ENCODE measurements at regions not wholly inside any gene's neighbourhood (a gene's known extent, or its start where the extent isn't known, plus 50 kb on each side); places are given as distances from the start of the nearest gene placed in this dataset.

GRCh38 chr7:17526621-17527020 lies 228.2 kb downstream of the AHR start (continued):
- TF ChIP-seq REST (IDR thresholded peaks at IDR 0.05; ENCODE audit: low read depth) (no peak), FOSL1 (IDR thresholded peaks at IDR 0.05; ENCODE audit: low read depth) (no peak), CBX3 (IDR thresholded peaks at IDR 0.05; ENCODE audit: low read depth) (no peak)

- Histone ChIP-seq H2AFZ (ENCODE audit: low read depth, low read length, poor library complexity, severe bottlenecking) (no peak overlapping the region), H3K4me2 (ENCODE audit: low read length) (no peak overlapping the region), H4K20me1 (ENCODE audit: insufficient read depth) (no peaks in the 10 kb centered on the region), H3K4me3 (replicated peaks in 1 of 2; ENCODE audit: low read depth in 1 of 2, low read length in 2 of 2) (no peak overlapping the region), H3K79me2 (ENCODE audit: insufficient read depth, low read length) (no peaks in the 10 kb centered on the region), H3K9ac (ENCODE audit: low read length) (no peak overlapping the region), H3K27me3 (ENCODE audit: insufficient read depth, low read length) (no peaks in the 10 kb centered on the region), H3K27ac (ENCODE audit: low read depth, low read length) (no peak overlapping the region), H3K36me3 (ENCODE audit: control insufficient read depth in 1 of 2, insufficient read depth in 2 of 2, low read length in 2 of 2) (no peaks in the 10 kb centered on the region), H3K4me1 (ENCODE audit: control insufficient read depth in 1 of 2, insufficient read depth in 2 of 2, low read length in 2 of 2) (peaks cover 0 to 12% of the 10 kb centered on the region in 2 experiments; a peak in 1 of 4 replicates), H3K9me2 (ENCODE audit: insufficient read depth) (no peaks in the 10 kb centered on the region), H3K9me3 (ENCODE audit: control insufficient read depth in 1 of 2, insufficient read depth in 1 of 2, low read depth in 1 of 2, low read length in 2 of 2) (no peaks in the 10 kb centered on the region)
- DNase-seq (ENCODE audit: low read depth, low spot score) (no peak), ATAC-seq (no peak)
- ChIA-PET POLR2A (no interaction called here), RAD21 (ENCODE audit: low non-redundant PET in 1 of 2, low total read pairs in 2 of 2, uncharacterized antibody in 2 of 2, unreplicated experiment in 2 of 2) (no interaction called here), CTCF (no interaction called here)
- intact Hi-C loops (cut with micrococcal nuclease) = no loop called here
- TF ChIP-seq ZBTB33 (IDR thresholded peaks at IDR 0.05; ENCODE audit: extremely low read depth, insufficient replicate concordance, low read length) (no peak), ZNF274 (IDR thresholded peaks at IDR 0.05; ENCODE audit: low read depth, low read length) (no peak), EZH2phosphoT487 (IDR thresholded peaks at IDR 0.05; ENCODE audit: borderline replicate concordance) (no peak), RAD21 (IDR thresholded peaks at IDR 0.05; ENCODE audit: low read depth) (no peak)
- no TSS peak for BruUV-seq (replicated peaks)
Measured at GRCh38 chr7:17528636-17529035, 230.2 kb downstream of the AHR start.
